ENCODE measurements at regions not wholly inside any gene's neighbourhood (a gene's known extent, or its start where the extent isn't known, plus 50 kb on each side); places are given as distances from the start of the nearest gene placed in this dataset.

GRCh38 chr1:223048026-223048425 is 95.0 kb downstream of the TLR5 start:
- DNase-seq (ENCODE audit: low spot score): no peak

GRCh38 chr1:223052462-223052861 is 90.6 kb downstream of the TLR5 start:
- no peak for DNase-seq (ENCODE audit: low spot score)

GRCh38 chr1:223052931-223053330 is 90.1 kb downstream of the TLR5 start:
- no peak for DNase-seq (ENCODE audit: low spot score)

- DNase-seq (ENCODE audit: low spot score): no peak
Observed at GRCh38 chr1:223056802-223057201, 86.2 kb downstream of the TLR5 start.

GRCh38 chr1:223057569-223058093 is 85.4 kb downstream of the TLR5 start:
- no peak for DNase-seq (ENCODE audit: low spot score)
